ENCODE measurements at regions not wholly inside any gene's neighbourhood (a gene's known extent, or its start where the extent isn't known, plus 50 kb on each side); places are given as distances from the start of the nearest gene placed in this dataset.

GRCh38 chr2:18467749-18468360 is 92.6 kb downstream of the RDH14 start:
- H3K4me3 ChIP-seq (ENCODE audit: low read depth, low read length), result no peak overlapping the region
- TF ChIP-seq CTCF (IDR thresholded peaks at IDR 0.05; ENCODE audit: low read depth, low read length), result no peak

- no peak overlapping the region for H3K4me3 ChIP-seq (ENCODE audit: low read depth, low read length)
- TF ChIP-seq CTCF (IDR thresholded peaks at IDR 0.05; ENCODE audit: low read depth, low read length), result no peak
These were observed 94.5 kb downstream of the RDH14 start for GRCh38 chr2:18465979-18466378.

GRCh38 chr2:18464913-18465312 is 95.5 kb downstream of the RDH14 start:
- no peak for TF ChIP-seq CTCF (IDR thresholded peaks at IDR 0.05; ENCODE audit: low read depth, low read length)
- H3K4me3 ChIP-seq (ENCODE audit: low read depth, low read length), result no peak overlapping the region

- no peak for TF ChIP-seq CTCF (IDR thresholded peaks at IDR 0.05; ENCODE audit: low read depth, low read length)
- H3K4me3 ChIP-seq (ENCODE audit: low read depth, low read length), result no peak overlapping the region
These were observed 104.4 kb downstream of the RDH14 start for GRCh38 chr2:18456026-18456425.

GRCh38 chr2:18455236-18455862 is 105.1 kb downstream of the RDH14 start:
- peak; percentile 42; the same call in 1 of the 2 replicates for TF ChIP-seq CTCF (IDR thresholded peaks at IDR 0.05; ENCODE audit: low read depth, low read length)
- no peak overlapping the region for H3K4me3 ChIP-seq (ENCODE audit: low read depth, low read length)

- H3K4me3 ChIP-seq (ENCODE audit: low read depth, low read length), result no peak overlapping the region
- no peak for TF ChIP-seq CTCF (IDR thresholded peaks at IDR 0.05; ENCODE audit: low read depth, low read length)
These were observed 105.7 kb downstream of the RDH14 start for GRCh38 chr2:18454692-18455235.

- no peak for TF ChIP-seq CTCF (IDR thresholded peaks at IDR 0.05; ENCODE audit: low read depth, low read length)
- no peak overlapping the region for H3K4me3 ChIP-seq (ENCODE audit: low read depth, low read length)
These were observed 113.7 kb downstream of the RDH14 start for GRCh38 chr2:18446715-18447114.
